ES-I3 (cell line): ENCODE measurements at regions not wholly inside any gene's neighbourhood (a gene's known extent, or its start where the extent isn't known, plus 50 kb on each side); places are given as distances from the start of the nearest gene placed in this dataset.

Experiments
- H3K36me3 ChIP-seq: 2 replicates; pipeline ENCODE4 v1.6.1; 2013; ENCODE audit warnings: mild to moderate bottlenecking, low read length, control low read depth, moderate library complexity; ENCODE audit not compliant: insufficient read depth
- H3K4me1 ChIP-seq: 2 replicates; pipeline ENCODE4 v1.6.1; 2013; ENCODE audit warnings: mild to moderate bottlenecking, control low read depth, low read length; ENCODE audit not compliant: insufficient read depth
- H3K9ac ChIP-seq: 2 replicates; pipeline ENCODE4 v1.6.1; 2013; ENCODE audit warnings: low read depth, mild to moderate bottlenecking, low read length, moderate library complexity
- H3K9me3 ChIP-seq: 2 replicates; pipeline ENCODE4 v1.6.1; 2013; ENCODE audit warnings: mild to moderate bottlenecking, low read length, moderate library complexity; ENCODE audit not compliant: control insufficient read depth, insufficient read depth

GRCh38 chr9:109721001-109721400, 59.0 kb upstream of the PALM2AKAP2 start:
- Histone ChIP-seq H3K4me1 (no peaks in the 10 kb centered on the region), H3K9ac (no peak overlapping the region), H3K36me3 (no peaks in the 10 kb centered on the region), H3K9me3 (no peaks in the 10 kb centered on the region)

DNA sequence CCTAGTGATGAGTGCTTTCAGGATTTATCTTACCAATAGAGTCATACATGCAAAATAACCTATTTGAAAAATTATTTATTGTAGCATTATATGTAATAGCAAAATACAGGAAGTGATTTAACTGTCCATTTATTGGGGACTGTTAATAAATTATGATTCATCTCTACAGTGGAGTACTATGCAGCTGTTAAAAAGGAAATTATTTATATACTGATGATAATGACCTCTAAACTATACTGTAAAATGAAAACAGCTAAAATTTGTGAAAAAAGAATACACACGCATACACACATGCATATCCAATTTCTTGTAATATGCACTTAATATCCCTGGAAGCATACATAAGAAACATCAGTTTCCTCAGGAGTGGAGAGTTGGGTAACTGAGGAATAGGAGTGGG, 58.0 kb upstream of the PALM2AKAP2 start:
- Histone ChIP-seq H3K4me1 (no peaks in the 10 kb centered on the region), H3K9ac (no peak overlapping the region), H3K36me3 (no peaks in the 10 kb centered on the region), H3K9me3 (no peaks in the 10 kb centered on the region)

GRCh38 chr9:109723781-109724180, 56.2 kb upstream of the PALM2AKAP2 start:
- no peaks in the 10 kb centered on the region for H3K36me3 ChIP-seq
- no peaks in the 10 kb centered on the region for H3K4me1 ChIP-seq
- no peaks in the 10 kb centered on the region for H3K9me3 ChIP-seq
- H3K9ac ChIP-seq: no peak overlapping the region

DNA sequence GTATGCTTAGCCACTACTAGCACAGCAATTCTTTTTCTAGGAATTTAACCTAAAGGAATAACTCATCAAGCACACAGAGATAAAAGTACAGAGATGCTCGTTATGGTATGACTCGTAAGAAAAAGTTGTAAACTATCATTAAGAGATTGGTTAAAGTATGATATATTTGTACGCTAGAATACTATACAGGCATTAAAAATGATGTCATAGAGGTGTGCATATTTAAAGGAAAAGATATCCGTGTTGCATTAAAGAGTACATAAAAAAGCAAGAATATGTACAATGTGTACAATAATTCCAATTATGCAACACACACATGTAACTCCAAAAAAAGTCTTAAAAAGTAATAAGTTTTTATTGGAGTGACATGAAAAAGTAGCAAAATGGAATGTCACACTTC, 54.5 kb upstream of the PALM2AKAP2 start:
- Histone ChIP-seq H3K36me3 (no peaks in the 10 kb centered on the region), H3K9me3 (no peaks in the 10 kb centered on the region), H3K9ac (no peak overlapping the region), H3K4me1 (no peaks in the 10 kb centered on the region)

GRCh38 chr9:109726119-109726518, 53.9 kb upstream of the PALM2AKAP2 start:
- H3K9ac ChIP-seq: no peak overlapping the region
- H3K4me1 ChIP-seq: no peaks in the 10 kb centered on the region
- H3K36me3 ChIP-seq: no peaks in the 10 kb centered on the region
- H3K9me3 ChIP-seq: no peaks in the 10 kb centered on the region

- Histone ChIP-seq H3K4me1 (no peaks in the 10 kb centered on the region), H3K9me3 (no peaks in the 10 kb centered on the region), H3K9ac (no peak overlapping the region), H3K36me3 (no peaks in the 10 kb centered on the region)
Measured at GRCh38 chr9:109728686-109729300, 51.2 kb upstream of the PALM2AKAP2 start.

DNA sequence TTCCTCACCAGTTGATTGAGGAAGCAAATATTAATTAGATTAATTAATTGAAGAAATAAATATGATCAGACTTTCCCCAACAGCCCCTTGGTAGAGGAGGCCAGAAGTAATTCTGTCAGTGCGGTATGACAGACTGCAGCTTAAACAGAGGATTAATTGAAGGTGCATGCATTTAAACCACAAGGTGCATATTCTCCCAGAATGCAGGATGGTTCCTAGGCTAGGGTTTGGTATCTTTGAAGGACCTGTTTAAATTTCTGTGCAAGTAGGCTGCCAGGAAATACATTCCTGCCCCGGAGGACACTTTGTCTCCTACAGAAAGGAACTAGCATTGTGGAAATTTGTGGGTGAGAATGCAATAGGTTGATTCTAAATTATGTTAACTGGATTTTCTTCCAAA, 50.5 kb upstream of the PALM2AKAP2 start:
- Histone ChIP-seq H3K36me3 (no peaks in the 10 kb centered on the region), H3K9ac (no peak overlapping the region), H3K4me1 (no peaks in the 10 kb centered on the region), H3K9me3 (no peaks in the 10 kb centered on the region)
